ENCODE measurements at regions not wholly inside any gene's neighbourhood (a gene's known extent, or its start where the extent isn't known, plus 50 kb on each side); places are given as distances from the start of the nearest gene placed in this dataset.

DNA sequence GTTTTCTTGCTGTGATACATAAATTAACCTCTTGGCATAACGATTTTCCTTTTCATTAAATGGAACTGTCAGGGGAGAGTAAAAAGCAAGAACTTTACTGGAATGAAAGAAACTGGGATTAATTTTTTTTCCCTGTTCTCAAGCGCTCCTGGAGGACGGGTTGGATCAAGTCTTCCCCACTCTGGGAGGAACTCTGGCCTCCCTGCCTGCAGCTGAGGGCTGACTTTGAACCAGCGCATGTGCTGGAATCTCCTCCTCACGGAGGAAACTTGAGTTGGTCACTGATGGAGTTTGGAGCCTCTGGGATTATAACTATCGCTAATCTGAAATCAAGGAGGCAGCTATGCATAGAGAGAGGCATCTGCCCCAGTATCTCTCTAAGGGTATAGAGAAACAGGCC, 406.4 kb upstream of the TMEM132C start:
- Histone ChIP-seq H2AFZ (no peak overlapping the region), H3K4me1 (ENCODE audit: insufficient read depth) (no peaks in the 10 kb centered on the region), H3K27ac (ENCODE audit: low read depth) (no peak overlapping the region), H3K27me3 (ENCODE audit: insufficient read depth) (no peaks in the 10 kb centered on the region), H3K9me2 (ENCODE audit: insufficient read depth) (no peaks in the 10 kb centered on the region), H4K20me1 (replicated peaks; ENCODE audit: insufficient read depth) (no peaks in the 10 kb centered on the region), H3K4me3 (no peak overlapping the region), H3F3A (replicated peaks; ENCODE audit: low read depth) (no peaks in the 10 kb centered on the region), H3K36me3 (ENCODE audit: insufficient read depth) (no peaks in the 10 kb centered on the region; the same call in 1 of the 2 replicates), H3K79me2 (replicated peaks; ENCODE audit: insufficient read depth) (no peaks in the 10 kb centered on the region), H3K4me2 (no peak overlapping the region)
- no peak for DNase-seq (ENCODE audit: low spot score)
- peaks cover 97% of the 10 kb centered on the region for H3K9me3 Mint-ChIP-seq
- no peak overlapping the region for H3K27ac Mint-ChIP-seq
- no peaks in the 10 kb centered on the region for H3K4me1 Mint-ChIP-seq
- H3K4me3 Mint-ChIP-seq: no peak overlapping the region
- ATAC-seq: no peak
- peaks cover 2% of the 10 kb centered on the region for H3K27me3 Mint-ChIP-seq (ENCODE audit: insufficient read depth, low read depth, poor library complexity)
- no peak for TF ChIP-seq JUNB (IDR thresholded peaks at IDR 0.05; ENCODE audit: unreplicated experiment)
- no peak for TF ChIP-seq EZH2 (IDR thresholded peaks at IDR 0.05; ENCODE audit: low read depth, unreplicated experiment)
- TF ChIP-seq, protein P1, sequence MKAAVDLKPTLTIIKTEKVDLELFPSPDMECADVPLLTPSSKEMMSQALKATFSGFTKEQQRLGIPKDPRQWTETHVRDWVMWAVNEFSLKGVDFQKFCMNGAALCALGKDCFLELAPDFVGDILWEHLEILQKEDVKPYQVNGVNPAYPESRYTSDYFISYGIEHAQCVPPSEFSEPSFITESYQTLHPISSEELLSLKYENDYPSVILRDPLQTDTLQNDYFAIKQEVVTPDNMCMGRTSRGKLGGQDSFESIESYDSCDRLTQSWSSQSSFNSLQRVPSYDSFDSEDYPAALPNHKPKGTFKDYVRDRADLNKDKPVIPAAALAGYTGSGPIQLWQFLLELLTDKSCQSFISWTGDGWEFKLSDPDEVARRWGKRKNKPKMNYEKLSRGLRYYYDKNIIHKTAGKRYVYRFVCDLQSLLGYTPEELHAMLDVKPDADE (IDR thresholded peaks at IDR 0.05): no peak
- no peak for TF ChIP-seq NANOG (IDR thresholded peaks at IDR 0.05; ENCODE audit: borderline replicate concordance)
- TF ChIP-seq, protein P2, sequence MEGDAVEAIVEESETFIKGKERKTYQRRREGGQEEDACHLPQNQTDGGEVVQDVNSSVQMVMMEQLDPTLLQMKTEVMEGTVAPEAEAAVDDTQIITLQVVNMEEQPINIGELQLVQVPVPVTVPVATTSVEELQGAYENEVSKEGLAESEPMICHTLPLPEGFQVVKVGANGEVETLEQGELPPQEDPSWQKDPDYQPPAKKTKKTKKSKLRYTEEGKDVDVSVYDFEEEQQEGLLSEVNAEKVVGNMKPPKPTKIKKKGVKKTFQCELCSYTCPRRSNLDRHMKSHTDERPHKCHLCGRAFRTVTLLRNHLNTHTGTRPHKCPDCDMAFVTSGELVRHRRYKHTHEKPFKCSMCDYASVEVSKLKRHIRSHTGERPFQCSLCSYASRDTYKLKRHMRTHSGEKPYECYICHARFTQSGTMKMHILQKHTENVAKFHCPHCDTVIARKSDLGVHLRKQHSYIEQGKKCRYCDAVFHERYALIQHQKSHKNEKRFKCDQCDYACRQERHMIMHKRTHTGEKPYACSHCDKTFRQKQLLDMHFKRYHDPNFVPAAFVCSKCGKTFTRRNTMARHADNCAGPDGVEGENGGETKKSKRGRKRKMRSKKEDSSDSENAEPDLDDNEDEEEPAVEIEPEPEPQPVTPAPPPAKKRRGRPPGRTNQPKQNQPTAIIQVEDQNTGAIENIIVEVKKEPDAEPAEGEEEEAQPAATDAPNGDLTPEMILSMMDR (conservative IDR thresholded peaks at IDR 0.05; ENCODE audit: low read depth in 2 of 2): no peak
- no peak for TF ChIP-seq POLR2AphosphoS5 (IDR thresholded peaks at IDR 0.05; ENCODE audit: low read depth)
- no peak for TF ChIP-seq ZNF331 (CRISPR knock-in tag; IDR thresholded peaks at IDR 0.05; ENCODE audit: low read depth)
- TF ChIP-seq, protein P3, sequence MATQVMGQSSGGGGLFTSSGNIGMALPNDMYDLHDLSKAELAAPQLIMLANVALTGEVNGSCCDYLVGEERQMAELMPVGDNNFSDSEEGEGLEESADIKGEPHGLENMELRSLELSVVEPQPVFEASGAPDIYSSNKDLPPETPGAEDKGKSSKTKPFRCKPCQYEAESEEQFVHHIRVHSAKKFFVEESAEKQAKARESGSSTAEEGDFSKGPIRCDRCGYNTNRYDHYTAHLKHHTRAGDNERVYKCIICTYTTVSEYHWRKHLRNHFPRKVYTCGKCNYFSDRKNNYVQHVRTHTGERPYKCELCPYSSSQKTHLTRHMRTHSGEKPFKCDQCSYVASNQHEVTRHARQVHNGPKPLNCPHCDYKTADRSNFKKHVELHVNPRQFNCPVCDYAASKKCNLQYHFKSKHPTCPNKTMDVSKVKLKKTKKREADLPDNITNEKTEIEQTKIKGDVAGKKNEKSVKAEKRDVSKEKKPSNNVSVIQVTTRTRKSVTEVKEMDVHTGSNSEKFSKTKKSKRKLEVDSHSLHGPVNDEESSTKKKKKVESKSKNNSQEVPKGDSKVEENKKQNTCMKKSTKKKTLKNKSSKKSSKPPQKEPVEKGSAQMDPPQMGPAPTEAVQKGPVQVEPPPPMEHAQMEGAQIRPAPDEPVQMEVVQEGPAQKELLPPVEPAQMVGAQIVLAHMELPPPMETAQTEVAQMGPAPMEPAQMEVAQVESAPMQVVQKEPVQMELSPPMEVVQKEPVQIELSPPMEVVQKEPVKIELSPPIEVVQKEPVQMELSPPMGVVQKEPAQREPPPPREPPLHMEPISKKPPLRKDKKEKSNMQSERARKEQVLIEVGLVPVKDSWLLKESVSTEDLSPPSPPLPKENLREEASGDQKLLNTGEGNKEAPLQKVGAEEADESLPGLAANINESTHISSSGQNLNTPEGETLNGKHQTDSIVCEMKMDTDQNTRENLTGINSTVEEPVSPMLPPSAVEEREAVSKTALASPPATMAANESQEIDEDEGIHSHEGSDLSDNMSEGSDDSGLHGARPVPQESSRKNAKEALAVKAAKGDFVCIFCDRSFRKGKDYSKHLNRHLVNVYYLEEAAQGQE (IDR thresholded peaks at IDR 0.05; ENCODE audit: unreplicated experiment): no peak
- TF ChIP-seq ZNF114 (CRISPR knock-in tag; IDR thresholded peaks at IDR 0.05): no peak
- TF ChIP-seq EZH2phosphoT487 (IDR thresholded peaks at IDR 0.05; ENCODE audit: unreplicated experiment): no peak
- TF ChIP-seq STAT1 (IDR thresholded peaks at IDR 0.05; ENCODE audit: unreplicated experiment): no peak
- TF ChIP-seq, protein P4, sequence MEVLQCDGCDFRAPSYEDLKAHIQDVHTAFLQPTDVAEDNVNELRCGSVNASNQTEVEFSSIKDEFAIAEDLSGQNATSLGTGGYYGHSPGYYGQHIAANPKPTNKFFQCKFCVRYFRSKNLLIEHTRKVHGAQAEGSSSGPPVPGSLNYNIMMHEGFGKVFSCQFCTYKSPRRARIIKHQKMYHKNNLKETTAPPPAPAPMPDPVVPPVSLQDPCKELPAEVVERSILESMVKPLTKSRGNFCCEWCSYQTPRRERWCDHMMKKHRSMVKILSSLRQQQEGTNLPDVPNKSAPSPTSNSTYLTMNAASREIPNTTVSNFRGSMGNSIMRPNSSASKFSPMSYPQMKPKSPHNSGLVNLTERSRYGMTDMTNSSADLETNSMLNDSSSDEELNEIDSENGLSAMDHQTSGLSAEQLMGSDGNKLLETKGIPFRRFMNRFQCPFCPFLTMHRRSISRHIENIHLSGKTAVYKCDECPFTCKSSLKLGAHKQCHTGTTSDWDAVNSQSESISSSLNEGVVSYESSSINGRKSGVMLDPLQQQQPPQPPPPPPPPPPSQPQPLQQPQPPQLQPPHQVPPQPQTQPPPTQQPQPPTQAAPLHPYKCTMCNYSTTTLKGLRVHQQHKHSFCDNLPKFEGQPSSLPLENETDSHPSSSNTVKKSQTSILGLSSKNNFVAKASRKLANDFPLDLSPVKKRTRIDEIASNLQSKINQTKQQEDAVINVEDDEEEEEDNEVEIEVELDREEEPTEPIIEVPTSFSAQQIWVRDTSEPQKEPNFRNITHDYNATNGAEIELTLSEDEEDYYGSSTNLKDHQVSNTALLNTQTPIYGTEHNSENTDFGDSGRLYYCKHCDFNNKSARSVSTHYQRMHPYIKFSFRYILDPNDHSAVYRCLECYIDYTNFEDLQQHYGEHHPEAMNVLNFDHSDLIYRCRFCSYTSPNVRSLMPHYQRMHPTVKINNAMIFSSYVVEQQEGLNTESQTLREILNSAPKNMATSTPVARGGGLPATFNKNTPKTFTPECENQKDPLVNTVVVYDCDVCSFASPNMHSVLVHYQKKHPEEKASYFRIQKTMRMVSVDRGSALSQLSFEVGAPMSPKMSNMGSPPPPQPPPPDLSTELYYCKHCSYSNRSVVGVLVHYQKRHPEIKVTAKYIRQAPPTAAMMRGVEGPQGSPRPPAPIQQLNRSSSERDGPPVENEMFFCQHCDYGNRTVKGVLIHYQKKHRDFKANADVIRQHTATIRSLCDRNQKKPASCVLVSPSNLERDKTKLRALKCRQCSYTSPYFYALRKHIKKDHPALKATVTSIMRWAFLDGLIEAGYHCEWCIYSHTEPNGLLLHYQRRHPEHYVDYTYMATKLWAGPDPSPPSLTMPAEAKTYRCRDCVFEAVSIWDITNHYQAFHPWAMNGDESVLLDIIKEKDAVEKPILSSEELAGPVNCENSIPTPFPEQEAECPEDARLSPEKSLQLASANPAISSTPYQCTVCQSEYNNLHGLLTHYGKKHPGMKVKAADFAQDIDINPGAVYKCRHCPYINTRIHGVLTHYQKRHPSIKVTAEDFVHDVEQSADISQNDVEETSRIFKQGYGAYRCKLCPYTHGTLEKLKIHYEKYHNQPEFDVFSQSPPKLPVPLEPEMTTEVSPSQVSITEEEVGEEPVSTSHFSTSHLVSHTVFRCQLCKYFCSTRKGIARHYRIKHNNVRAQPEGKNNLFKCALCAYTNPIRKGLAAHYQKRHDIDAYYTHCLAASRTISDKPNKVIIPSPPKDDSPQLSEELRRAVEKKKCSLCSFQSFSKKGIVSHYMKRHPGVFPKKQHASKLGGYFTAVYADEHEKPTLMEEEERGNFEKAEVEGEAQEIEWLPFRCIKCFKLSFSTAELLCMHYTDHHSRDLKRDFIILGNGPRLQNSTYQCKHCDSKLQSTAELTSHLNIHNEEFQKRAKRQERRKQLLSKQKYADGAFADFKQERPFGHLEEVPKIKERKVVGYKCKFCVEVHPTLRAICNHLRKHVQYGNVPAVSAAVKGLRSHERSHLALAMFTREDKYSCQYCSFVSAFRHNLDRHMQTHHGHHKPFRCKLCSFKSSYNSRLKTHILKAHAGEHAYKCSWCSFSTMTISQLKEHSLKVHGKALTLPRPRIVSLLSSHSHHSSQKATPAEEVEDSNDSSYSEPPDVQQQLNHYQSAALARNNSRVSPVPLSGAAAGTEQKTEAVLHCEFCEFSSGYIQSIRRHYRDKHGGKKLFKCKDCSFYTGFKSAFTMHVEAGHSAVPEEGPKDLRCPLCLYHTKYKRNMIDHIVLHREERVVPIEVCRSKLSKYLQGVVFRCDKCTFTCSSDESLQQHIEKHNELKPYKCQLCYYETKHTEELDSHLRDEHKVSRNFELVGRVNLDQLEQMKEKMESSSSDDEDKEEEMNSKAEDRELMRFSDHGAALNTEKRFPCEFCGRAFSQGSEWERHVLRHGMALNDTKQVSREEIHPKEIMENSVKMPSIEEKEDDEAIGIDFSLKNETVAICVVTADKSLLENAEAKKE (CRISPR knock-in tag; IDR thresholded peaks at IDR 0.05): no peak
- TF ChIP-seq CREB1 (CRISPR knock-in tag; IDR thresholded peaks at IDR 0.05; ENCODE audit: low read depth): no peak
- peaks cover 56% of the 10 kb centered on the region for H3K36me3 Mint-ChIP-seq (ENCODE audit: low read depth)
